ENCODE measurements at regions not wholly inside any gene's neighbourhood (a gene's known extent, or its start where the extent isn't known, plus 50 kb on each side); places are given as distances from the start of the nearest gene placed in this dataset.

- Histone ChIP-seq H3K36me3 (no peaks in the 10 kb centered on the region), H3K4me1 (peaks cover 0 to 26% (median 0%) of the 10 kb centered on the region in 10 experiments; a peak in 4 of 20 replicates), H3K9me3 (replicated peaks in 1 of 11) (no peaks in the 10 kb centered on the region), H3K9ac (no peak overlapping the region), H3K27ac (no peak overlapping the region), H3K4me2 (no peak overlapping the region), H3K27me3 (no peaks in the 10 kb centered on the region), H3K4me3 (no peak overlapping the region), H4K20me1 (no peaks in the 10 kb centered on the region)
- no peak for TF ChIP-seq Cebpa-rat (IDR thresholded peaks at IDR 0.05)
Observed at GRCh38 chr1:68363339-68363738, 86.4 kb downstream of the RPE65 start.

DNA sequence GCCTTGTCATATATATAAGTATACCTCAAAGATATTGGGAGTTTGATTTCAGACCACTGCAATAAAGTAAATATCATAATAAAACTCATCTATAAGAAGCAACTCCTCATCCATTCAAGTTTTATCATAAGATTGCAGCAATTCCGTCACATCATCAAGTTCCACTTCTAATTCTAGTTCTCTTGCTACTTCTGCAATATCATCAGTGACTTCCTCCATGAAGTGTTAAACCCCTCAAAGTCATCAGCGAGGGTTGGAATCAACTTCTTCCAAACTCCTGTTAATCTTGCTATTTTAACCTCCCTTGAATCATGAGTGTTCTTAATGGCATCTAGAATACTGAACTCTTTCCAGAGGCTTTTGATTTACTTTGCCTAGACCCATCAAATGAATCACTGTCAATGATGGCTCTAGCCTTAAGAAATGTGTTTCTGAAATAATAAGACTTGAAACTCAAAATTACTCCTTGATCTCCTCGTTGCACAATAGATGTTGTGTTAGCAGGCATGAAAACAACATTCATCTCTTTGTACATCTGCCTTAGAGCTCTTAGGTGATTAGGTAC lies 88.3 kb downstream of the RPE65 start:
- Histone ChIP-seq H3K9me3 (replicated peaks in 1 of 11) (no peaks in the 10 kb centered on the region), H3K4me1 (peaks cover 0 to 30% (median 0%) of the 10 kb centered on the region in 10 experiments; a peak in 4 of 20 replicates), H3K36me3 (no peaks in the 10 kb centered on the region), H3K27me3 (no peaks in the 10 kb centered on the region), H3K4me3 (no peak overlapping the region), H3K9ac (no peak overlapping the region), H3K4me2 (peak overlapping the region in 2 of 11 experiments; percentile 23 to 62; a peak in 4 of 22 replicates), H4K20me1 (no peaks in the 10 kb centered on the region), H3K27ac (no peak overlapping the region)
- no peak for TF ChIP-seq Cebpa-rat (IDR thresholded peaks at IDR 0.05)

- H3K27me3 ChIP-seq = no peaks in the 10 kb centered on the region
- no peaks in the 10 kb centered on the region for H4K20me1 ChIP-seq
- H3K9me3 ChIP-seq (replicated peaks in 1 of 11) = no peaks in the 10 kb centered on the region
- no peak overlapping the region for H3K27ac ChIP-seq
- no peak overlapping the region for H3K9ac ChIP-seq
- no peak overlapping the region for H3K4me3 ChIP-seq
- peak overlapping the region in 2 of 11 experiments; percentile 30 to 48; a peak in 2 of 22 replicates for H3K4me2 ChIP-seq
- peaks cover 0 to 30% (median 0%) of the 10 kb centered on the region in 10 experiments; a peak in 4 of 20 replicates for H3K4me1 ChIP-seq
- peak in 1 of 11 experiments; percentile 41; a peak in 1 of 22 replicates for TF ChIP-seq Cebpa-rat (IDR thresholded peaks at IDR 0.05)
- no peaks in the 10 kb centered on the region for H3K36me3 ChIP-seq
Observed at GRCh38 chr1:68359045-68359444, 90.7 kb downstream of the RPE65 start.

DNA sequence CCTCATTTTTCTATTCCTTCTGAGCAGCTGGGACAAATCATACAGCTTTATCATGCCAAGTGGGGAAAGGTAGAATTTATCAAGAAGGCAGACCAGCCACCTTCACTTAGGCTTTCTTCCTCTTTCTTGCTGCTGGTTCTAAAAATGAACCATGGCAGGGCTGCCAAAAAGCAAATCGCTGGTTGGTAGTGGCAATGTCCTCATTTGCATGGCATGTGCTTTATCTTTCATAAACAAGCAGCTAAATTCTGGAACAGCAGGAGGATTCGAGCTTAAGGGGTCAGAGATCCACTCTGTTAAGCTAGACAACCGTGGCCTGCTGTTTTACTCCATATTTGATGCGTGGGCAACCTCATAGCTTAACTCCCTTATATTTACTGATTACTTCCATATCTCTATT lies 91.3 kb downstream of the RPE65 start:
- Histone ChIP-seq H3K9me3 (replicated peaks in 1 of 11) (no peaks in the 10 kb centered on the region), H3K27ac (no peak overlapping the region), H3K9ac (no peak overlapping the region), H3K4me1 (peaks cover 0 to 30% (median 0%) of the 10 kb centered on the region in 10 experiments; a peak in 4 of 20 replicates), H3K4me3 (no peak overlapping the region), H3K36me3 (no peaks in the 10 kb centered on the region), H4K20me1 (no peaks in the 10 kb centered on the region), H3K4me2 (peak overlapping the region in 2 of 11 experiments; percentile 30 to 48; a peak in 4 of 22 replicates), H3K27me3 (no peaks in the 10 kb centered on the region)
- TF ChIP-seq Cebpa-rat (IDR thresholded peaks at IDR 0.05) = no peak

DNA sequence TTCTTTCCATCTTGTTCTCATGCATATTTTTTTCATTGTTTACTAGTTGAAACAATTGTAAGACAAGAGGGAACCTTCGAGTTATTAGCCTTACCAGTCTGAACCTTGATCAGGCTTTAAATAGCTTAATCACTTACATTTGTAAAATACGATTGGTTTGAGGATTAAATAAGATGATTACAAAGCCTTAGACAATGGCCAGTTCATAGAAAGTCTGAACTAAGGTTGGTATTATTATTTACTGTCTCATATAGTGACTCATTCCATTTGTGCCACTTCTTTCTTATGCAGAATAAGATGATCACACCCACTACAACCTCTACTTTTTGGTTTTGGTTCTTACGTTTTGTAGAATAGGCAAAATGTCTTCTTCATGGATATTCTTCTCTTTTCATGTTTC lies 94.1 kb downstream of the RPE65 start:
- no peak overlapping the region for H3K27ac ChIP-seq
- no peaks in the 10 kb centered on the region for H4K20me1 ChIP-seq
- H3K4me1 ChIP-seq = peaks cover 0 to 17% (median 0%) of the 10 kb centered on the region in 10 experiments; a peak in 4 of 20 replicates
- no peak overlapping the region for H3K9ac ChIP-seq
- no peaks in the 10 kb centered on the region for H3K9me3 ChIP-seq (replicated peaks in 1 of 11)
- H3K4me2 ChIP-seq = no peak overlapping the region
- no peaks in the 10 kb centered on the region for H3K36me3 ChIP-seq
- H3K27me3 ChIP-seq = no peaks in the 10 kb centered on the region
- no peak overlapping the region for H3K4me3 ChIP-seq
- no peak for TF ChIP-seq Cebpa-rat (IDR thresholded peaks at IDR 0.05)

GRCh38 chr1:68352202-68352601 lies 97.6 kb downstream of the RPE65 start:
- Histone ChIP-seq H3K9ac (no peak overlapping the region), H3K4me1 (peaks cover 0 to 9% (median 0%) of the 10 kb centered on the region in 10 experiments; a peak in 4 of 20 replicates), H3K4me3 (no peak overlapping the region), H3K27ac (no peak overlapping the region), H4K20me1 (no peaks in the 10 kb centered on the region), H3K27me3 (no peaks in the 10 kb centered on the region), H3K4me2 (no peak overlapping the region), H3K36me3 (no peaks in the 10 kb centered on the region), H3K9me3 (replicated peaks in 1 of 11) (peaks cover 0 to 8% (median 0%) of the 10 kb centered on the region in 11 experiments; a peak in 2 of 22 replicates)
- TF ChIP-seq Cebpa-rat (IDR thresholded peaks at IDR 0.05) = no peak

GRCh38 chr1:68347415-68347814 lies 102.3 kb downstream of the RPE65 start:
- Histone ChIP-seq H3K4me2 (peak overlapping the region in 2 of 11 experiments; percentile 53 to 63; a peak in 4 of 22 replicates), H3K27ac (peak overlapping the region in 1 of 11 experiments; percentile 30; a peak in 2 of 22 replicates)
- no peak for TF ChIP-seq Cebpa-rat (IDR thresholded peaks at IDR 0.05)

DNA sequence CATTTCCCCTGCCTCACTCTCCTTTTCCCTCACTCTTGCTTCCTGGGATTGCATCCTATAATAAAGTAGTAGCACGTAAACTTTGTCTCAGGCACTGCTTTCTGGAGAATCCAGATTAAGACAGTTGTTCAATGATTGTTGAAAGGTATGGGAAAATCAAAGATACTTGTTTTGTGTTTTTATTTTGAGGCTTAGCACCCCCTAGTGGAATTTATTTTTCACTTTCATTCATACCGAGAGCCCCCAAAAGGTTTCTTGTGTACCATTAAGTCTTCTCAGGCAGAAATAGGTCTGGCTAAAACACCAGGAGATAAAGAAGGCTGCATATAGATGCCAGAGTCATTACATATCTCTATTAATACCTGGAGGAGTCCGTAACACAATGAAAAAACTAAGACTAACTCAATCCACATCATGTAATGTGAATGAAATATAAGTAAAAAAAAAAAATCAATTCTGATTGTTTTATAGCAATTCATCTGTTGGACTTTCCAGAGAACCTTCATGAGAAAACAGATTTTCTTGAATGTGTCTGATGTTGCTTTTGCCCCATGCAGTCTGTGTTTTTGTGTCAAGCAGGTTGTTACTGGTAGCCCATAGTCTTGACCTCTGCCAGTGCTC lies 103.5 kb downstream of the RPE65 start:
- Histone ChIP-seq H3K9ac (no peak overlapping the region), H3K4me3 (no peak overlapping the region), H3K9me3 (replicated peaks in 1 of 11) (peaks cover 0 to 8% (median 0%) of the 10 kb centered on the region in 11 experiments; a peak in 2 of 22 replicates), H4K20me1 (no peaks in the 10 kb centered on the region), H3K36me3 (no peaks in the 10 kb centered on the region), H3K4me1 (peaks cover 0 to 19% (median 0%) of the 10 kb centered on the region in 10 experiments; a peak in 4 of 20 replicates), H3K4me2 (peak overlapping the region in 2 of 11 experiments; percentile 53 to 63; a peak in 2 of 22 replicates), H3K27ac (no peak overlapping the region; a peak in 1 of 22 replicates), H3K27me3 (no peaks in the 10 kb centered on the region)
- TF ChIP-seq Cebpa-rat (IDR thresholded peaks at IDR 0.05) = no peak

More at GRCh38 chr1:68347415-68347814, 102.3 kb downstream of the RPE65 start:
- Histone ChIP-seq H3K27me3 (no peaks in the 10 kb centered on the region), H4K20me1 (no peaks in the 10 kb centered on the region), H3K9ac (no peak overlapping the region), H3K4me1 (peaks cover 0 to 19% (median 0%) of the 10 kb centered on the region in 10 experiments; a peak in 4 of 20 replicates), H3K9me3 (replicated peaks in 1 of 11) (peaks cover 0 to 8% (median 0%) of the 10 kb centered on the region in 11 experiments; a peak in 2 of 22 replicates), H3K36me3 (no peaks in the 10 kb centered on the region), H3K4me3 (no peak overlapping the region)

DNA sequence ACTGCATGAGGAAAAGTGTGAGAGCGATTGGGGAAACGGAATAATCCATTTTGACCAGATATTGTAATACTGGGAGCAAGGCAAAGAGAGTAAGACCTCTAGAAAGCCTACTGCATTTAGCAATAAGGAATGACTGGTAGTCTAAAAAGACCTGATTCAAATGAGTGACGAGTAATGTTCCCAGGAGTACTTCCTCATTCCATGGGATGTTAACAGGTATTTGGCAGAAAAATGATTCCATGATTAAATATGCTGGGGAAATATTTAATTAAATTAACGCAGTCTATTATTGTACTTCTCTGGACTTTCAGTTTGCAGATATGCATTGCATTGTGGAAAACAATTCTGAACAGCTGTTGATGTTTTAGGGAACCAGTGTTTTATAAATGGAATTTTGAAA lies 105.5 kb downstream of the RPE65 start:
- H3K4me3 ChIP-seq = no peak overlapping the region
- no peak overlapping the region for H3K27ac ChIP-seq
- H4K20me1 ChIP-seq = no peaks in the 10 kb centered on the region
- no peaks in the 10 kb centered on the region for H3K27me3 ChIP-seq
- H3K9ac ChIP-seq = no peak overlapping the region
- no peak for TF ChIP-seq Cebpa-rat (IDR thresholded peaks at IDR 0.05)
- no peaks in the 10 kb centered on the region for H3K36me3 ChIP-seq
- H3K9me3 ChIP-seq (replicated peaks in 1 of 11) = peaks cover 0 to 8% (median 0%) of the 10 kb centered on the region in 11 experiments; a peak in 2 of 22 replicates
- H3K4me1 ChIP-seq = peaks cover 0 to 19% (median 0%) of the 10 kb centered on the region in 10 experiments; a peak in 4 of 20 replicates
- no peak overlapping the region for H3K4me2 ChIP-seq

Measured in BLaER1 treated with 17β-estradiol and CSF1 and Interleukin-3, amounts not matched to agents 10 nM and 100 nM (cell line).